ENCODE measurements at regions not wholly inside any gene's neighbourhood (a gene's known extent, or its start where the extent isn't known, plus 50 kb on each side); places are given as distances from the start of the nearest gene placed in this dataset.

GRCh38 chr12:46650688-46651087 lies 175.1 kb downstream of the SLC38A4 start:
- H3K18ac ChIP-seq (ENCODE audit: extremely low read depth, low read length), result no peak overlapping the region
- H4K20me1 ChIP-seq (replicated peaks in 1 of 2; ENCODE audit: control insufficient read depth in 1 of 2, insufficient read depth in 2 of 2, low read length in 2 of 2), result no peaks in the 10 kb centered on the region
- no peak overlapping the region for H3K4me3 ChIP-seq (ENCODE audit: extremely low read depth in 1 of 4, insufficient read depth in 2 of 4, low read depth in 3 of 4, low read length in 4 of 4)
- no peak overlapping the region for H3K9ac ChIP-seq (replicated peaks in 1 of 4; ENCODE audit: extremely low read depth in 1 of 4, low read depth in 3 of 4, low read length in 3 of 4)
- no peak overlapping the region for H3K27ac ChIP-seq (ENCODE audit: low read depth, low read length)
- H2BK5ac ChIP-seq (ENCODE audit: low read depth, low read length), result no peak overlapping the region
- no peak overlapping the region for H2AK5ac ChIP-seq (ENCODE audit: low read depth, low read length)
- no peak overlapping the region for H2AFZ ChIP-seq (ENCODE audit: low read length)
- H2BK15ac ChIP-seq (ENCODE audit: low read length), result no peak overlapping the region
- H3K36me3 ChIP-seq (ENCODE audit: control insufficient read depth in 2 of 4, insufficient read depth in 4 of 4, low read length in 3 of 4), result no peaks in the 10 kb centered on the region
- no peaks in the 10 kb centered on the region for H3K79me1 ChIP-seq (ENCODE audit: low read depth, low read length)
- H3K4me2 ChIP-seq (ENCODE audit: insufficient read depth in 1 of 2, low read depth in 2 of 2, low read length in 2 of 2), result no peak overlapping the region
- no peak overlapping the region for H4K8ac ChIP-seq (ENCODE audit: extremely low read depth, insufficient read depth, low read length)
- H3K27me3 ChIP-seq (replicated peaks in 1 of 4; ENCODE audit: control insufficient read depth in 3 of 4, extremely low read depth in 1 of 4, insufficient read depth in 3 of 4, low read length in 3 of 4), result no peaks in the 10 kb centered on the region
- H3K9me3 ChIP-seq (ENCODE audit: insufficient read depth in 2 of 2, low read depth in 1 of 2, low read length in 1 of 2), result peaks cover 2 to 12% of the 10 kb centered on the region in 2 experiments; a peak in 3 of 4 replicates
- H3K4me1 ChIP-seq (replicated peaks in 1 of 4; ENCODE audit: control insufficient read depth in 3 of 4, insufficient read depth in 4 of 4, low read length in 3 of 4), result no peaks in the 10 kb centered on the region
- no peak overlapping the region for H2BK20ac ChIP-seq (ENCODE audit: low read length)
- H3K4ac ChIP-seq (replicated peaks; ENCODE audit: insufficient read length, low read depth, low read length), result no peak overlapping the region
- H3K23me2 ChIP-seq (ENCODE audit: low read depth, low read length), result no peaks in the 10 kb centered on the region
- H2BK12ac ChIP-seq (ENCODE audit: low read depth, low read length), result no peak overlapping the region
- WGBS, 2 experiments (ENCODE audit: extremely low coverage in 1 of 2, insufficient coverage in 1 of 2, insufficient read length in 1 of 2, insufficient replicate concordance in 2 of 2, low coverage in 1 of 2, low lambda C conversion rate in 2 of 2, missing lambda C conversion rate in 1 of 2), result 91% methylated on average over 4 of the region's 4 CpGs; no CpG with 5 or more reads in 1 of the 2 experiments
- H3K23ac ChIP-seq (ENCODE audit: insufficient read length), result no peak overlapping the region
- no peak for FAIRE-seq
- no peaks in the 10 kb centered on the region for H3K79me2 ChIP-seq (ENCODE audit: control insufficient read depth in 1 of 2, insufficient read depth in 2 of 2, low read length in 2 of 2)
- no peak overlapping the region for H3K56ac ChIP-seq (replicated peaks; ENCODE audit: insufficient read length, low read depth, low read length)
- H3K14ac ChIP-seq (ENCODE audit: insufficient read length), result no peak overlapping the region
- no peak overlapping the region for H4K5ac ChIP-seq (ENCODE audit: insufficient read length, low read depth, low read length)
- CTCF ChIA-PET (ENCODE audit: partially characterized antibody), result interaction anchor here (1.7 kb wide), 1 partner anchor 25 kb away, joined by 7 read pairs; no protein-coding TSS in a partner anchor
- DNase-seq (ENCODE audit: low read depth in 1 of 2, low spot score in 2 of 2), result no peak
- H4K91ac ChIP-seq (replicated peaks; ENCODE audit: insufficient read length, low read length), result no peak overlapping the region
- H2BK120ac ChIP-seq (replicated peaks; ENCODE audit: low read depth, low read length), result no peak overlapping the region
- POLR2A ChIA-PET (ENCODE audit: partially characterized antibody), result interaction anchor here (0.8 kb wide), 1 partner anchor 297 kb away, joined by 4 read pairs; no protein-coding TSS in a partner anchor
- TF ChIP-seq GABPA (IDR thresholded peaks at IDR 0.05; ENCODE audit: borderline replicate concordance, insufficient read depth, low read length) (no peak), RBBP5 (IDR thresholded peaks at IDR 0.05; ENCODE audit: borderline replicate concordance, low read depth, low read length) (no peak), POLR2A (IDR thresholded peaks at IDR 0.05; ENCODE audit: control extremely low read depth in 1 of 2, low read depth in 2 of 2, low read length in 2 of 2) (no peak), TBP (IDR thresholded peaks at IDR 0.05; ENCODE audit: low read depth, low read length) (no peak), ZNF274 (IDR thresholded peaks at IDR 0.05; ENCODE audit: borderline replicate concordance, extremely low read depth, low read length) (no peak)
